ENCODE measurements at regions not wholly inside any gene's neighbourhood (a gene's known extent, or its start where the extent isn't known, plus 50 kb on each side); places are given as distances from the start of the nearest gene placed in this dataset.
A peak's percentile ranks its signal among the peaks of the same experiment; 100 is the strongest.

GRCh38 chr18:57270156-57270555, 82.2 kb upstream of the ST8SIA3 start:
- Histone ChIP-seq H3K27me3 (no peaks in the 10 kb centered on the region), H3K27ac (no peak overlapping the region), H3K4me3 (no peak overlapping the region), H3K9me3 (no peaks in the 10 kb centered on the region), H3K36me3 (no peaks in the 10 kb centered on the region), H3K4me1 (peaks cover 0 to 8% (median 0%) of the 10 kb centered on the region in 4 donors)
- intact Hi-C loops (cut with DNase I; ENCODE audit: low total_unique reads): no loop called here
- TF ChIP-seq EP300 (IDR thresholded peaks at IDR 0.05): no peak
- DNase-seq: peak in 1 of 2 donors; percentile 32
- WGBS, 5 donors: 22 to 43% (median 35%) methylated on average over 3 of the region's 3 CpGs

GRCh38 chr18:57273194-57273593, 79.2 kb upstream of the ST8SIA3 start:
- Histone ChIP-seq H3K9me3 (no peaks in the 10 kb centered on the region), H3K27ac (no peak overlapping the region), H3K4me3 (no peak overlapping the region), H3K36me3 (no peaks in the 10 kb centered on the region), H3K27me3 (no peaks in the 10 kb centered on the region), H3K4me1 (peaks cover 0 to 8% (median 0%) of the 10 kb centered on the region in 4 donors)
- TF ChIP-seq EP300 (IDR thresholded peaks at IDR 0.05): no peak
- TF ChIP-seq CTCF (IDR thresholded peaks at IDR 0.05): no peak
- TF ChIP-seq POLR2A (IDR thresholded peaks at IDR 0.05): no peak
- peak in 1 of 3 donors; percentile 16 for TF ChIP-seq POLR2AphosphoS5 (IDR thresholded peaks at IDR 0.05)
- WGBS, 5 donors: 15 to 23% (median 17%) methylated on average over 3 of the region's 3 CpGs
- DNase-seq: peak in 1 of 2 donors; percentile 40
- intact Hi-C loops (cut with DNase I; ENCODE audit: low total_unique reads): no loop called here

GRCh38 chr18:57275111-57275510, 77.2 kb upstream of the ST8SIA3 start:
- 63 to 89% (median 83%) methylated on average over 3 of the region's 3 CpGs for WGBS, 5 donors
- no peaks in the 10 kb centered on the region for H3K36me3 ChIP-seq
- no peaks in the 10 kb centered on the region for H3K9me3 ChIP-seq
- H3K27me3 ChIP-seq: no peaks in the 10 kb centered on the region
- no peak overlapping the region for H3K4me3 ChIP-seq
- TF ChIP-seq POLR2AphosphoS5 (IDR thresholded peaks at IDR 0.05): no peak
- no peak for TF ChIP-seq CTCF (IDR thresholded peaks at IDR 0.05)
- no peak for TF ChIP-seq EP300 (IDR thresholded peaks at IDR 0.05)
- TF ChIP-seq POLR2A (IDR thresholded peaks at IDR 0.05): no peak
- peaks cover 0 to 8% (median 0%) of the 10 kb centered on the region in 4 donors for H3K4me1 ChIP-seq
- intact Hi-C loops (cut with DNase I; ENCODE audit: low total_unique reads): no loop called here
- no peak for DNase-seq
- no peak overlapping the region for H3K27ac ChIP-seq

- Histone ChIP-seq H3K36me3 (no peaks in the 10 kb centered on the region), H3K9me3 (no peaks in the 10 kb centered on the region), H3K4me1 (peaks cover 0 to 8% (median 0%) of the 10 kb centered on the region in 4 donors), H3K27me3 (no peaks in the 10 kb centered on the region), H3K27ac (no peak overlapping the region), H3K4me3 (no peak overlapping the region)
- TF ChIP-seq POLR2A (IDR thresholded peaks at IDR 0.05): no peak
- no peak for TF ChIP-seq EP300 (IDR thresholded peaks at IDR 0.05)
- no peak for TF ChIP-seq POLR2AphosphoS5 (IDR thresholded peaks at IDR 0.05)
- TF ChIP-seq CTCF (IDR thresholded peaks at IDR 0.05): no peak
- 41 to 74% (median 68%) methylated on average over 2 of the region's 2 CpGs for WGBS, 5 donors
- no peak for DNase-seq
- intact Hi-C loops (cut with DNase I; ENCODE audit: low total_unique reads): no loop called here
Observed at GRCh38 chr18:57276829-57277228, 75.5 kb upstream of the ST8SIA3 start.

- Histone ChIP-seq H3K4me3 (no peak overlapping the region), H3K36me3 (no peaks in the 10 kb centered on the region), H3K27me3 (no peaks in the 10 kb centered on the region), H3K9me3 (no peaks in the 10 kb centered on the region), H3K27ac (no peak overlapping the region), H3K4me1 (no peaks in the 10 kb centered on the region)
- intact Hi-C loops (cut with DNase I; ENCODE audit: low total_unique reads): no loop called here
- DNase-seq: no peak
- TF ChIP-seq POLR2AphosphoS5 (IDR thresholded peaks at IDR 0.05): no peak
- TF ChIP-seq EP300 (IDR thresholded peaks at IDR 0.05): no peak
- TF ChIP-seq CTCF (IDR thresholded peaks at IDR 0.05): no peak
- TF ChIP-seq POLR2A (IDR thresholded peaks at IDR 0.05): no peak
Observed at GRCh38 chr18:57278933-57279332, 73.4 kb upstream of the ST8SIA3 start.
